ENCODE measurements at regions not wholly inside any gene's neighbourhood (a gene's known extent, or its start where the extent isn't known, plus 50 kb on each side); places are given as distances from the start of the nearest gene placed in this dataset.

GRCh38 chr16:66001432-66001831 lies 365.1 kb upstream of the CDH5 start:
- POLR2A ChIA-PET = no interaction called here
- no peaks in the 10 kb centered on the region for H3K9me3 ChIP-seq (ENCODE audit: control insufficient read depth in 1 of 2, insufficient read depth in 1 of 2, low read depth in 1 of 2, low read length in 2 of 2)
- H3K4me1 ChIP-seq (ENCODE audit: control insufficient read depth in 1 of 2, insufficient read depth in 2 of 2, low read length in 2 of 2) = no peaks in the 10 kb centered on the region
- no peaks in the 10 kb centered on the region for H3K79me2 ChIP-seq (ENCODE audit: insufficient read depth, low read length)
- DNase-seq (ENCODE audit: low read depth, low spot score) (no peak), ATAC-seq (no peak)
- intact Hi-C loops (cut with micrococcal nuclease) = no loop called here
- no peak overlapping the region for H3K27ac ChIP-seq (ENCODE audit: low read depth, low read length)
- H3K4me2 ChIP-seq (ENCODE audit: low read length) = no peak overlapping the region
- BruUV-seq (replicated peaks) = no TSS peak
- TF ChIP-seq EGR1 (IDR thresholded peaks at IDR 0.05; ENCODE audit: low read depth) (no peak), RAD21 (IDR thresholded peaks at IDR 0.05; ENCODE audit: low read depth) (no peak), SIN3A (IDR thresholded peaks at IDR 0.05; ENCODE audit: low read depth) (no peak), ZNF274 (IDR thresholded peaks at IDR 0.05; ENCODE audit: low read depth, low read length) (no peak), POLR2AphosphoS5 (IDR thresholded peaks at IDR 0.05; ENCODE audit: low read depth, low read length) (no peak), EZH2 (IDR thresholded peaks at IDR 0.05) (no peak), ZBTB33 (IDR thresholded peaks at IDR 0.05; ENCODE audit: extremely low read depth, insufficient replicate concordance, low read length) (no peak), JUND (IDR thresholded peaks at IDR 0.05) (no peak)
- H3K4me3 ChIP-seq (replicated peaks in 1 of 2; ENCODE audit: low read depth in 1 of 2, low read length in 2 of 2) = no peak overlapping the region
- H2AFZ ChIP-seq (ENCODE audit: low read depth, low read length, poor library complexity, severe bottlenecking) = no peak overlapping the region
- no peak overlapping the region for H3K9ac ChIP-seq (ENCODE audit: low read length)
- no peaks in the 10 kb centered on the region for H3K9me2 ChIP-seq (ENCODE audit: insufficient read depth)
- CTCF ChIA-PET = no interaction called here
- no peaks in the 10 kb centered on the region for H4K20me1 ChIP-seq (ENCODE audit: insufficient read depth)
- RAD21 ChIA-PET (ENCODE audit: low non-redundant PET in 1 of 2, low total read pairs in 2 of 2, uncharacterized antibody in 2 of 2, unreplicated experiment in 2 of 2) = no interaction called here
- no peaks in the 10 kb centered on the region for H3K36me3 ChIP-seq (ENCODE audit: control insufficient read depth in 1 of 2, insufficient read depth in 2 of 2, low read length in 2 of 2)
- H3K27me3 ChIP-seq (ENCODE audit: insufficient read depth, low read length) = peaks cover 31% of the 10 kb centered on the region

- H2AFZ ChIP-seq (ENCODE audit: low read depth, low read length, poor library complexity, severe bottlenecking) = no peak overlapping the region
- intact Hi-C loops (cut with micrococcal nuclease) = no loop called here
- POLR2A ChIA-PET = no interaction called here
- TF ChIP-seq EZH2phosphoT487 (IDR thresholded peaks at IDR 0.05; ENCODE audit: borderline replicate concordance) = no peak
- no peak for TF ChIP-seq SRF (IDR thresholded peaks at IDR 0.05; ENCODE audit: low read depth)
- TF ChIP-seq ZBTB33 (IDR thresholded peaks at IDR 0.05; ENCODE audit: extremely low read depth, insufficient replicate concordance, low read length) = no peak
- TF ChIP-seq CTCF (IDR thresholded peaks at IDR 0.05 in 2 of 3, conservative IDR thresholded peaks at IDR 0.05 in 1 of 3; ENCODE audit: borderline replicate concordance in 1 of 3, insufficient read depth in 1 of 3, low read depth in 2 of 3, low read length in 2 of 3) = no peak
- TF ChIP-seq POLR2AphosphoS5 (IDR thresholded peaks at IDR 0.05; ENCODE audit: low read depth, low read length) = no peak
- no peak for TF ChIP-seq ZFX (IDR thresholded peaks at IDR 0.05)
- no peak for TF ChIP-seq CEBPB (IDR thresholded peaks at IDR 0.05; ENCODE audit: low read depth)
- TF ChIP-seq TCF7L2 (IDR thresholded peaks at IDR 0.05; ENCODE audit: borderline replicate concordance, extremely low read depth, insufficient read depth, insufficient read length) = no peak
- TF ChIP-seq EGR1 (IDR thresholded peaks at IDR 0.05; ENCODE audit: low read depth) = no peak
- no peak for TF ChIP-seq ATF3 (IDR thresholded peaks at IDR 0.05)
- no peak for TF ChIP-seq SIN3A (IDR thresholded peaks at IDR 0.05; ENCODE audit: low read depth)
These were observed 368.0 kb upstream of the CDH5 start for GRCh38 chr16:65998443-65998842.

More at GRCh38 chr16:65998443-65998842, 368.0 kb upstream of the CDH5 start:
- Histone ChIP-seq H4K20me1 (ENCODE audit: insufficient read depth) (no peaks in the 10 kb centered on the region), H3K4me2 (ENCODE audit: low read length) (no peak overlapping the region), H3K9me2 (ENCODE audit: insufficient read depth) (no peaks in the 10 kb centered on the region), H3K27ac (ENCODE audit: low read depth, low read length) (no peak overlapping the region), H3K4me1 (ENCODE audit: control insufficient read depth in 1 of 2, insufficient read depth in 2 of 2, low read length in 2 of 2) (no peaks in the 10 kb centered on the region), H3K36me3 (ENCODE audit: control insufficient read depth in 1 of 2, insufficient read depth in 2 of 2, low read length in 2 of 2) (no peaks in the 10 kb centered on the region), H3K4me3 (replicated peaks in 1 of 2; ENCODE audit: low read depth in 1 of 2, low read length in 2 of 2) (no peak overlapping the region), H3K9me3 (ENCODE audit: control insufficient read depth in 1 of 2, insufficient read depth in 1 of 2, low read depth in 1 of 2, low read length in 2 of 2) (no peaks in the 10 kb centered on the region), H3K9ac (ENCODE audit: low read length) (no peak overlapping the region), H3K27me3 (ENCODE audit: insufficient read depth, low read length) (peaks cover 36% of the 10 kb centered on the region), H3K79me2 (ENCODE audit: insufficient read depth, low read length) (no peaks in the 10 kb centered on the region)
- ChIA-PET CTCF (no interaction called here), RAD21 (ENCODE audit: low non-redundant PET in 1 of 2, low total read pairs in 2 of 2, uncharacterized antibody in 2 of 2, unreplicated experiment in 2 of 2) (no interaction called here)
- ATAC-seq (no peak), DNase-seq (ENCODE audit: low read depth, low spot score) (no peak)
- BruUV-seq (replicated peaks) = no TSS peak
